Kidney capillary endothelial cell (primary cell): ENCODE measurements at regions not wholly inside any gene's neighbourhood (a gene's known extent, or its start where the extent isn't known, plus 50 kb on each side); places are given as distances from the start of the nearest gene placed in this dataset.
"Not testable (repeated sequence)": the region's sequence is repeated elsewhere in the genome, so short reads cannot be mapped to it uniquely, and the experiment has no call there.

ENCODE experiments used
- DNase-seq: peaks from one replicate; pipeline ENCODE4 v3.0.0-alpha.2; 2018; ENCODE audit warnings: low spot score

DNA sequence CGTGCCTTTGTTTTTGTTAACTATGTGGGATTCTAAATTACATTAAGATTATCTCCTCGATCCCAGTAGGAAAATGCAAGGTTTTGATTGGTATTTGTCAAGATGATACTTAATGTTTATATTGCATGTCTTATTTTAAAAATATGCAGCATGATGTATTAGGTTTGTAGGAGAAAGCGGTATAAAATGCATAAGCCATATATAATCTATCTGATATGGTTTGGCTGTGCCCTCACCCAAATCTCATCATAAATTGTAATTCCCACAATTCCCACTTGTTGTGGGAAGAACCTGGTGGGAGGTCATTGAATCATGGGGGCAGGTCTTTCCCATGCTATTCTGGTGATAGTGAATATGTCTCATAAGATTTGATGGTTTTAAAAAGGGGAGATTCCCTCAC, 198.1 kb upstream of the NCAM2 start:
- DNase-seq, result no peak

- no peak for DNase-seq
These were observed 196.0 kb upstream of the NCAM2 start for GRCh38 chr21:20802201-20802600.

- no peak for DNase-seq
These were observed 195.5 kb upstream of the NCAM2 start for GRCh38 chr21:20802631-20803260.

DNA sequence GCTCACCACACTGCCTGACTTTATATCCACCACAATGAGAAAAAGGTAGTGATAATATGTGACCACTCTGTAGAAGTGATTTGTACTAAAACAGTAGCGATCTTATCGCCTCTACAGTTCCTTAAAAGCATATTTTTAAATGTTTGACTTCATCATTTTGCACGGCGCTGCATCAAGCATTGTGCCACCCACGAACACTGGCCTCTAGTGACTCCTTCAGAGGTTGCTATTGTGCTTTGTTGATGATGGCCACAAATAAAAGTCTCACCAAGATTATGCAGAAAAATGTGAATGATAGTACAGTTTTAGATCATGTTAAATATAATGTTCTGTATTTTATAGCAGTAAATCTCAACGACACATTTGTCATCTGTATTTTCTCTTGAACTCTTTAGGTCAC, 186.5 kb upstream of the NCAM2 start:
- DNase-seq, result no peak

GRCh38 chr21:20814090-20814489, 184.1 kb upstream of the NCAM2 start:
- no peak for DNase-seq

- DNase-seq, result no peak
These were observed 175.5 kb upstream of the NCAM2 start for GRCh38 chr21:20822666-20823065.

- no peak for DNase-seq
These were observed 145.3 kb upstream of the NCAM2 start for GRCh38 chr21:20852866-20853265.

DNA sequence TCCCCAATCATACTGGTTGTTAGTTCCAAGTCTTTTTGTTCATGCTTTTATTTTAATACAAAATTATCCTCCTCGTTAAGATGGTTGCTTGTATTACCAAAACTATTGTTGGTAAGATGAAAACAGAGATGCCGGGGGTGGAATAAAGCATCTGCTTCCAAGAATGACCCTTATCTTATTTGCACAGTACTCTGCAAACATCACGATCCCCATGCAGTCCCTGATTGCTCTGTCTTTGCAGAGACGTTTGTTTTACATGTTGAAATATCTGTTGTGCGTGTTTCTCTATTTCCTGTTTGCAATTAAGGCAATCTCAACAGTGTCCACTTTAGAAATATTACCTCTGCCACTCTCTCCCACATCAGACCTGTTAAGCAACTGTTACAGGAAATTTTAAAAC, 141.3 kb upstream of the NCAM2 start:
- DNase-seq, result no peak

DNA sequence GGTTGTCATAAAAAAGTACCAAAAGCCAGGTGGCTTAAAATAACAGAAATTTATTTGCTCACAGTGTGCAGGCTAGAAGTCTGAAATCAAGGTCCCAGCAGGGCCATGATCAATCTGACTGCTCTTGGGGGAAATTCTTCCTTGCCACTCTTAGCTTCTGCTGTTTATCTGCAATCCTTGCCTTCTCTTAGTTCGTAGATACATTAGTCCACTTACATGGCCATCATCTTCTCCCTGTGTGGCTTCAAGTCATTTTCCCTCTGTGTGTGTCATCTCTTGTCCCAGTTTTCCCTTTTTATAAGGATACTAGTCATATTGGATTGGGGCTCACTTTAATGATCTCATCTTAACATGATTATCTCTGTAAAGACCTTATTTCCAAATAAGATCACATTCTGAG, 124.0 kb upstream of the NCAM2 start:
- no peak for DNase-seq

- no peak for DNase-seq
These were observed 122.5 kb upstream of the NCAM2 start for GRCh38 chr21:20875742-20876141.

GRCh38 chr21:20877976-20878375, 120.2 kb upstream of the NCAM2 start:
- DNase-seq, result no peak

DNA sequence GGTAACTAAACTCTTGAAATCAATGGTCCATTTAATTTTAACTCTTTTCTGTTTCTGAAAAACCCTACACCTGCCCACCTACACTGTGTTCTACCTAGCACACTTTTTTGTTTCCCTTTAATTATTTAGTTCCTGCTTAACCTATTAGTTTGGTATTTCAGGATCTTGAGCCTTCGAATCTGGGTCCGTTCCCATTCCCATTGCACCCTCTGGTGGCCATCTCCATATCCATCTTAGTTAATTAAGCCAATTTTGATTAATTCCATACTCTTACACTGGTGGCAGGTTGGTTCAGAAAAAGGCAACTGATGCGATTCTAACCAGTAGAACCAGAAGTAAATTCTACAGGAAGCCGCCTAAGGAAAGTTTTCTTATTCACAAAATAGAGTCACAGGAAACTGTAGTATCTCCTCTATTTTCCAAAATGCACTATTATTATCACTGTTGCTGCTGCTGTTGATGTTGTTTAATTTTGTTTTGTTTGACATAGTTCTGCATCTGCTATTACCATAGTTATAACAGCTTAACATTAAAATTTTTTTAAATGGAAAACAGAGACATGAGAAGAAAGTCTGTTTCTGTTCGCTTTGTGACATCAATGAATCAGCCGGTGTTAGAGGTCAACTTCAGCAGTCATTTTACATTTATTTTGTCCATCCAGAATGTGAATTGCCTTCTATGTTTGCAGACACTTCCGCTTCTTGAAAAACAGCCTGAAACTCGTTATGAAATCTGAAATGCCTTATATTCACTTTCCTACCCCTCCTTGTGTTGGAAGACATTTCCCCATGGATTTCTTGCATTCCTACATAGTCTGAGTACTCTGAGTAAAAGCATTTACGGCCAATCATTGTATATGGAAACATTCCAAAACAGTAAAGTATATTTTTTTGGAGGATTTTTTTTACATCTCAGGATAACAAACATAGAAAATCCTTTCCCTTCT, 115.5 kb upstream of the NCAM2 start:
- DNase-seq, result peak; percentile 3

DNA sequence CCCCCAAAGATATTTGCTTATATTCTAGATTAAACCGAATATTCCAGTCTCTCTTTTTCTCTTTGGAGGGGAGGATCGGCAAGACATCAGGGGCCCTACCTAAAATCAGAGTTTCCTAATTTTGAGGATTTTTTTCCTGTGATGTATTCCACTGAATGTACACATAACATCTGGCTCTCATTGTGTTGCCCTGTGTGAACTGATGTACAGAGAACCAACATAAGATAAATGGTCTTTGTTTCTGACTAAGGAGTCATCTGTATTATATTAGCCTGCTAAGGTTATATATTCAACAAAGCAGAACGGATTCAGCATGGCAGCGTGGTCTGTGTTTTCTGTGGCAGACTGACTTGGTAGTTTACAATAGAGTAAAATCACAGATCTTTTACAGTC, 114.8 kb upstream of the NCAM2 start:
- DNase-seq, result no peak

GRCh38 chr21:20902511-20902910, 95.7 kb upstream of the NCAM2 start:
- no peak for DNase-seq

DNA sequence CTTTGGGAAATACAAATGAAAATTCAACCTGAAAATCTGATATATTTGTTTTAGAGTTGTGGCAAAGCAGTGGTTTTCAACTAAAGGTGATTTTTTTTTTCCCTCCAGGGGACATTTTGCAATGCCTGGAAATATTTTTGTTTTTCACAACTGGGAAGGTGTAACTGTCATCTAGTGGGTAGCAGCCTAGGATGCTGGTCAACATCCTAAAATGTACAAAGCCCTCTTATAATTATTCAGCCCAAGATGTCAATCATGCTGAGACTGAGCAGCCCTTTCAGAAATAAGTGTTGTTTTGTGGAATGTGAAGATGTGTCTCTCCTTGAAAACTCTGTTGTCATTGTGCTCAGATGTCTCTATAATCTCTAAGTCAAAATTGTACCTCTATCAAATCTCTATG, 95.2 kb upstream of the NCAM2 start:
- DNase-seq, result no peak

DNA sequence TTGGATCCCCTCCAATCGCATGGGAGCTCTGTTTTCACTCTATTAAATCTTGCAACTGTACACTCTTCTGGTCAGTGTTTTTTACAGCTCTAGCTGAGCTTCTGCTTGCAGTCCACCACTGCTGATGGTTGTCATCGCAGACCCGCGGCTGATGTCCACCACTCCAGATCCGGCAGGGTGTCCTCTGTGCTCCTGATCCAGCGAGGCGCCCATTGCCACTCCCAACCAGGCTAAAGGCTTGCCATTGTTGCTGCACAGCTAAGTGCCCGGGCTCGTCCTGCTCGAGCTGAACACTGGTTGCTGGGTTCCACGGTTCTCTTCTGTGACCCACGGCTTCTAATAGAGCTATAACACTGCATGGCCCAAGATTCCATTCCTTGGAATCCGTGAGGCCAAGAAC, 70.7 kb upstream of the NCAM2 start:
- not testable (repeated sequence) for DNase-seq

- DNase-seq, result no peak
These were observed 55.7 kb upstream of the NCAM2 start for GRCh38 chr21:20942523-20942922.

DNA sequence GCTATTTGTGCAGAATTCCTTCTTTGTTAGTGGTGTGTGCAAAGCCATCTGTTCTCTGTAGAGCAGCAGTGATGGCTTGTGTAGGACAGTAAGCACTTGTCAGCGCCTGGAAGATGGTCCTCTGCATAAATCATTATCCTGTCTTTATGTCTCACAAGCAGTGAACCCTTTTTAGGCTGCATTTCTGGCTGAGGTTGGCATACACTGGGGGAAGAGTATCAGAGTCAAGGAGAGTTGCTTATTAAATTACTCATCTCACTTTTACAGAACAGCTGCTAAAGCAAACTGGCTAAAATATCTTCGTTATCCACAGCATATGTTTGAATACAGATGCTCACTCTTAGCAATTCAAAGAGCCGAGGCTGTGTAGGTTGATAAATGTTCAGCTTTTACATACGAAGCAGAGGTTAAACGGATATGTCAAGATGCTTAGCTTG, 54.6 kb upstream of the NCAM2 start:
- no peak for DNase-seq

DNA sequence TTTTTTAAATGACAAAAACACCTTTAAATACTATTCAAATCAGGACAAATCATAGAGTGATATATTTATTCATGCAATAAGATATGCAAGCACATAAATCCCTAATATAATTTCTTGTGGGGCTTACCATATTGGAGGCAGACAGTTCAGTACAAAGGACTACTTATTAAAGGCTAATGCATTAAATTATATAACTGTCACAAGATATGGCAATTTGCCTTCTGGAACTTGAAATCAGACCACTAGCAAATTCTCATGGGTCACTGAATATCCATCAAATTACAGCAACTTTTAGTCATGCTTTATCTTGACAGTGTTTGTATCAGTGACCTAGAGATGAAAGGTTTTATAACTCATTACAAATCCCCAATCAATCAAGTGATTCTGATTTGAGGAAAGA, 54.1 kb upstream of the NCAM2 start:
- no peak for DNase-seq

- DNase-seq, result no peak
These were observed 51.5 kb upstream of the NCAM2 start for GRCh38 chr21:20946701-20947100.
